ENCODE measurements at regions not wholly inside any gene's neighbourhood (a gene's known extent, or its start where the extent isn't known, plus 50 kb on each side); places are given as distances from the start of the nearest gene placed in this dataset.
A peak's percentile ranks its signal among the peaks of the same experiment; 100 is the strongest.

DNA sequence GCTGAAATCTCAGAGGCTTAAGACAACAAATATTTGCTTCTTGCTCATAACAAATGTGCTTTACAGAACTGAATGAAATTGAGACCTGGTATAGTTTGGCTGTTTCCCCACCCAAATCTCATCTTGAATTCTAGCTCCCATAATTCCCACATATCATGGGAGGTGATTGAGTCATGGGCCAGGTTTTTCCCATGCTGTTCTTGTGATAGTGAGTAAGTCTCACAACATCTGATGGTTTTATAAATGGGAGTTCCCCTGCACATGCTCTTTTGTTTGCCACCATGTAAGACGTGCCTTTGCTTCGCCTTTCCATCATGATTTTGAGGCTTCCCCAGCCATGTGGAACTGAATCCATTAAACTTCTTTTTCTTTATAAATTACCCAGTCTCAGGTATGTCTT lies 221.1 kb upstream of the DIPK2B start:
- no peak overlapping the region for H2BK15ac ChIP-seq (ENCODE audit: low read depth, low read length)
- H3K9me1 ChIP-seq (ENCODE audit: insufficient read depth, low read length), result no peaks in the 10 kb centered on the region
- intact Hi-C loops (cut with micrococcal nuclease) (no loop called here), dilution Hi-C loops (cut with HindIII; ENCODE audit: low sequenced_read_pairs, unreplicated experiment) (no loop called here), in situ Hi-C loops (cut with MboI; ENCODE audit: low sequenced_read_pairs) (no loop called here)
- POLR2A ChIA-PET (ENCODE audit: unreplicated experiment), result no interaction called here
- CTCF ChIA-PET, result no interaction called here
- no peak overlapping the region for H2BK5ac ChIP-seq (ENCODE audit: low read depth, low read length, poor library complexity, severe bottlenecking)
- no peak overlapping the region for H4K91ac ChIP-seq (ENCODE audit: insufficient read depth, low read depth, low read length)
- no peak overlapping the region for H3K4me2 ChIP-seq (ENCODE audit: low read depth, low read length)
- no CpG with 5 or more reads among the region's 2 CpGs for whole genome bisulfite sequencing, 2 experiments (ENCODE audit: extremely low coverage in 2 of 2, insufficient read length in 1 of 2)
- no peaks in the 10 kb centered on the region for H4K20me1 ChIP-seq (ENCODE audit: insufficient read depth, low read length)
- peaks cover 2% of the 10 kb centered on the region; the same call in 1 of the 2 replicates for H3K27me3 ChIP-seq (ENCODE audit: control insufficient read depth, insufficient read depth, low read length)
- no peaks in the 10 kb centered on the region for H3K79me1 ChIP-seq (ENCODE audit: low read depth in 1 of 2, low read length in 2 of 2)
- no peak overlapping the region for H3K18ac ChIP-seq (ENCODE audit: low read depth, low read length)
- no peak overlapping the region for H2AK9ac ChIP-seq (replicated peaks; ENCODE audit: low read depth, low read length, poor library complexity)
- no peaks in the 10 kb centered on the region; the same call in 1 of the 2 replicates for H3K9me3 ChIP-seq (ENCODE audit: control insufficient read depth, insufficient read depth, low read length)
- no peak overlapping the region for H3K14ac ChIP-seq (replicated peaks; ENCODE audit: low read depth, low read length)
- TF ChIP-seq SMC3 (IDR thresholded peaks at IDR 0.05; ENCODE audit: low read depth, low read length), result no peak
- no peak for TF ChIP-seq RAD21 (IDR thresholded peaks at IDR 0.05; ENCODE audit: low read length)
- TF ChIP-seq, protein P1, sequence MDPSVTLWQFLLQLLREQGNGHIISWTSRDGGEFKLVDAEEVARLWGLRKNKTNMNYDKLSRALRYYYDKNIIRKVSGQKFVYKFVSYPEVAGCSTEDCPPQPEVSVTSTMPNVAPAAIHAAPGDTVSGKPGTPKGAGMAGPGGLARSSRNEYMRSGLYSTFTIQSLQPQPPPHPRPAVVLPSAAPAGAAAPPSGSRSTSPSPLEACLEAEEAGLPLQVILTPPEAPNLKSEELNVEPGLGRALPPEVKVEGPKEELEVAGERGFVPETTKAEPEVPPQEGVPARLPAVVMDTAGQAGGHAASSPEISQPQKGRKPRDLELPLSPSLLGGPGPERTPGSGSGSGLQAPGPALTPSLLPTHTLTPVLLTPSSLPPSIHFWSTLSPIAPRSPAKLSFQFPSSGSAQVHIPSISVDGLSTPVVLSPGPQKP (IDR thresholded peaks at IDR 0.05; ENCODE audit: borderline replicate concordance, low read depth, low read length), result no peak
- TF ChIP-seq NFE2L2 (IDR thresholded peaks at IDR 0.05; ENCODE audit: low read depth, low read length), result no peak
- no peak for TF ChIP-seq RCOR1 (IDR thresholded peaks at IDR 0.05; ENCODE audit: insufficient replicate concordance, low read length)
- no peak for TF ChIP-seq FOS (IDR thresholded peaks at IDR 0.05; ENCODE audit: low read depth, low read length)
- no peak for TF ChIP-seq CHD1 (IDR thresholded peaks at IDR 0.05; ENCODE audit: low read depth, low read length)
- no peak for TF ChIP-seq MAZ (IDR thresholded peaks at IDR 0.05; ENCODE audit: borderline replicate concordance, low read depth, low read length)
- TF ChIP-seq MAFK (IDR thresholded peaks at IDR 0.05; ENCODE audit: low read depth, low read length), result no peak
- no peak for TF ChIP-seq MXI1 (IDR thresholded peaks at IDR 0.05; ENCODE audit: borderline replicate concordance, low read depth, low read length)
- TF ChIP-seq, protein P2, sequence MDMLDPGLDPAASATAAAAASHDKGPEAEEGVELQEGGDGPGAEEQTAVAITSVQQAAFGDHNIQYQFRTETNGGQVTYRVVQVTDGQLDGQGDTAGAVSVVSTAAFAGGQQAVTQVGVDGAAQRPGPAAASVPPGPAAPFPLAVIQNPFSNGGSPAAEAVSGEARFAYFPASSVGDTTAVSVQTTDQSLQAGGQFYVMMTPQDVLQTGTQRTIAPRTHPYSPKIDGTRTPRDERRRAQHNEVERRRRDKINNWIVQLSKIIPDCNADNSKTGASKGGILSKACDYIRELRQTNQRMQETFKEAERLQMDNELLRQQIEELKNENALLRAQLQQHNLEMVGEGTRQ (IDR thresholded peaks at IDR 0.05; ENCODE audit: low read depth, low read length), result no peak
- no peak for TF ChIP-seq BHLHE40 (IDR thresholded peaks at IDR 0.05; ENCODE audit: low read depth, low read length)
- no peak for TF ChIP-seq RFX5 (IDR thresholded peaks at IDR 0.05; ENCODE audit: low read depth, low read length)
- DNase-seq (no peak), ATAC-seq (ENCODE audit: low read depth) (no peak)
- no peak overlapping the region for H3K4me3 ChIP-seq (ENCODE audit: insufficient read depth, low read depth, low read length)
- H3K56ac ChIP-seq (ENCODE audit: extremely low read depth, insufficient read depth, low read length), result no peak overlapping the region
- no peak overlapping the region for H3K27ac ChIP-seq (ENCODE audit: insufficient read depth, low read length)
- peak overlapping the region; percentile 16; the same call in 1 of the 2 replicates for H3K4ac ChIP-seq (ENCODE audit: low read depth, low read length)
- no peak overlapping the region for H3K9ac ChIP-seq (ENCODE audit: low read depth, low read length)
- no peak overlapping the region for H3K23ac ChIP-seq (ENCODE audit: low read depth, low read length)
- no peak overlapping the region for H2AFZ ChIP-seq (replicated peaks; ENCODE audit: low read length, poor library complexity)
- H3K36me3 ChIP-seq (ENCODE audit: control insufficient read depth, insufficient read depth, low read length), result no peaks in the 10 kb centered on the region
- H2BK20ac ChIP-seq (ENCODE audit: low read depth, low read length), result 0 out of 2 replicates have a peak overlapping the region, but pooled peaks have one; percentile 9
- H3K4me1 ChIP-seq (ENCODE audit: control insufficient read depth, insufficient read depth, low read length), result no peaks in the 10 kb centered on the region
- H2AK5ac ChIP-seq (ENCODE audit: low read depth, low read length), result no peak overlapping the region
- H4K8ac ChIP-seq (ENCODE audit: low read depth in 2 of 2, low read length in 2 of 2), result no peak overlapping the region
- no TSS peak for BruUV-seq (replicated peaks)
- peak overlapping the region; percentile 65 for H2BK120ac ChIP-seq (ENCODE audit: low read depth, low read length)
- H4K5ac ChIP-seq (ENCODE audit: low read depth, low read length), result no peak overlapping the region

Data from IMR-90 (cell line).